NCI-H146 treated with DMSO at 0.1 percent for 48 hours (cell line): ENCODE measurements at regions not wholly inside any gene's neighbourhood (a gene's known extent, or its start where the extent isn't known, plus 50 kb on each side); places are given as distances from the start of the nearest gene placed in this dataset.
"Not testable (repeated sequence)": the region's sequence is repeated elsewhere in the genome, so short reads cannot be mapped to it uniquely, and the experiment has no call there.

Source experiments
- DNase-seq: peaks from one replicate; lab custom pipeline; 2025; ENCODE audit not compliant: unreplicated experiment; lab: John Stamatoyannopoulos, UW

- no peak for DNase-seq
Observed at GRCh38 chr19:20482721-20483120, 82.9 kb downstream of the ZNF737 start.

- DNase-seq = no peak
Observed at GRCh38 chr19:20481736-20482135, 83.8 kb downstream of the ZNF737 start.

GRCh38 chr19:20479483-20479882, 86.1 kb downstream of the ZNF737 start:
- DNase-seq = no peak

- no peak for DNase-seq
Observed at GRCh38 chr19:20478936-20479335, 86.6 kb downstream of the ZNF737 start.

GRCh38 chr19:20472854-20473253, 92.7 kb downstream of the ZNF737 start:
- no peak for DNase-seq

GRCh38 chr19:20471431-20471830, 94.2 kb downstream of the ZNF737 start:
- no peak for DNase-seq

GRCh38 chr19:20470345-20471135, 95.0 kb downstream of the ZNF737 start:
- no peak for DNase-seq

GRCh38 chr19:20466638-20466990, 99.0 kb downstream of the ZNF737 start:
- DNase-seq = not testable (repeated sequence)

- DNase-seq = not testable (repeated sequence)
Observed at GRCh38 chr19:20465922-20466637, 99.5 kb downstream of the ZNF737 start.

- no peak for DNase-seq
Observed at GRCh38 chr19:20453425-20453935, 112.1 kb downstream of the ZNF737 start.

GRCh38 chr19:20444202-20444885, 121.2 kb downstream of the ZNF737 start:
- no peak for DNase-seq

- DNase-seq = not testable (repeated sequence)
Observed at GRCh38 chr19:20432266-20432842, 133.2 kb downstream of the ZNF737 start.

GRCh38 chr19:20431826-20432225, 133.8 kb downstream of the ZNF737 start:
- no peak for DNase-seq

GRCh38 chr19:20423381-20424197, 142.0 kb downstream of the ZNF737 start:
- DNase-seq = no peak

- no peak for DNase-seq
Observed at GRCh38 chr19:20422216-20423205, 143.1 kb downstream of the ZNF737 start.

GRCh38 chr19:20416661-20417060, 148.9 kb downstream of the ZNF737 start:
- no peak for DNase-seq

- DNase-seq = no peak
Observed at GRCh38 chr19:20414120-20414519, 151.5 kb downstream of the ZNF737 start.

GRCh38 chr19:20413705-20414104, 151.9 kb downstream of the ZNF737 start:
- no peak for DNase-seq

- DNase-seq = no peak
Observed at GRCh38 chr19:20412846-20413245, 152.7 kb downstream of the ZNF737 start.
